ENCODE measurements at regions not wholly inside any gene's neighbourhood (a gene's known extent, or its start where the extent isn't known, plus 50 kb on each side); places are given as distances from the start of the nearest gene placed in this dataset.

DNA sequence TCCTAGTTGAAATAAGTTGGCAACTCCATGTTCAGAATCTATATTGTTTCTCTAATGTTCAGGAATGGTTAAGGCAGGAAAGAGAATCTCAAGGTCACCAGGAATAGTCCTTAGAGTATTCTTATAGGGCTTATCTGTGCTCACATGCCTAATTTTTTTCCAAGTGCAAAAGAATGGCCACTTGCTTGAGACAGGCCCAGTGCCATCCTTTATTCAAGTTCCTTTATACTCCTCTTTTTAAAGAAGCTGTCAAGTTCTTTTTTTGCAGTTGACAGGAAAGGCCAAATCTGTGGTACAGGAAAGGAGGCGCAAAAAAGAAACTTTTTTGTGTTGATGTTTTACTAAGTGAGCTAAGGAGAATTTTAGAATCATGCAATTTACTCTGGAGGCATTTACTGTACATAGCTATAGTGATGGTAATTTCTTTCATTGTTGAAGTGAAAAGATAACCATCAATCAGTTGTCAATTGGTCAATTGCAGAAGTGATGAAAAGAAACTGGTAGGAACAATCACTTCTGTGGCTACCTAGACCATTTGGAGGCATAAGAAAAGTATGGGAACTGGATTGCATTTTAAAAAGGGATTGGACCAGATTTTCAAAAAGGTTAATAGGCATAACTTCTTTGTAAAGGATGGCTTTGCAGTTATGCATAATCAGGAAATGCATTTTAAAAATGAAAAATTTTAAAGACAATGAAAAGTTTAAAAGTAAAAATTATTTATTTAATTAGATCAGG is 102.5 kb upstream of the SOX2 start:
- TF ChIP-seq, protein P1, sequence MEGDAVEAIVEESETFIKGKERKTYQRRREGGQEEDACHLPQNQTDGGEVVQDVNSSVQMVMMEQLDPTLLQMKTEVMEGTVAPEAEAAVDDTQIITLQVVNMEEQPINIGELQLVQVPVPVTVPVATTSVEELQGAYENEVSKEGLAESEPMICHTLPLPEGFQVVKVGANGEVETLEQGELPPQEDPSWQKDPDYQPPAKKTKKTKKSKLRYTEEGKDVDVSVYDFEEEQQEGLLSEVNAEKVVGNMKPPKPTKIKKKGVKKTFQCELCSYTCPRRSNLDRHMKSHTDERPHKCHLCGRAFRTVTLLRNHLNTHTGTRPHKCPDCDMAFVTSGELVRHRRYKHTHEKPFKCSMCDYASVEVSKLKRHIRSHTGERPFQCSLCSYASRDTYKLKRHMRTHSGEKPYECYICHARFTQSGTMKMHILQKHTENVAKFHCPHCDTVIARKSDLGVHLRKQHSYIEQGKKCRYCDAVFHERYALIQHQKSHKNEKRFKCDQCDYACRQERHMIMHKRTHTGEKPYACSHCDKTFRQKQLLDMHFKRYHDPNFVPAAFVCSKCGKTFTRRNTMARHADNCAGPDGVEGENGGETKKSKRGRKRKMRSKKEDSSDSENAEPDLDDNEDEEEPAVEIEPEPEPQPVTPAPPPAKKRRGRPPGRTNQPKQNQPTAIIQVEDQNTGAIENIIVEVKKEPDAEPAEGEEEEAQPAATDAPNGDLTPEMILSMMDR (IDR thresholded peaks at IDR 0.05; ENCODE audit: borderline replicate concordance, extremely low read depth, low read length, poor library complexity, severe bottlenecking), result no peak
- TF ChIP-seq EZH2 (IDR thresholded peaks at IDR 0.05; ENCODE audit: borderline replicate concordance, low read depth, low read length, severe bottlenecking), result no peak
